Activated CD8-positive, alpha-beta T cell treated with anti-CD3 and anti-CD28 coated beads, Interleukin-2, amount 10 ng/mL, durations not matched to agents 7 days and 5 days (primary cell): ENCODE measurements at regions not wholly inside any gene's neighbourhood (a gene's known extent, or its start where the extent isn't known, plus 50 kb on each side); places are given as distances from the start of the nearest gene placed in this dataset.

Source experiments
- ATAC-seq: fragments of 150-1000 bp; cut with Tn5 transposase; one replicate; pipeline ENCODE4 v1.10.0; 2021; ENCODE audit warnings: moderate library complexity
- CTCF ChIA-PET: fragments of 350-600 bp; sonication (Branson Sonifier 250); formaldehyde crosslinking; loops from one replicate; lab custom pipeline; 2021; ENCODE audit warnings: antibody characterized with exemption; lab: Charles Lee
- POLR2A ChIA-PET: fragments of 350-600 bp; sonication (Branson Sonifier 250); formaldehyde crosslinking; loops from one replicate; lab custom pipeline; 2021; ENCODE audit warnings: antibody characterized with exemption; lab: Charles Lee
- DNase-seq: peaks from one replicate; pipeline ENCODE4 v3.0.0-alpha.2; 2020
- H3K27ac Mint-ChIP-seq: one replicate; pipeline ENCODE4 v1.8.0; 2021; ENCODE audit warnings: mild to moderate bottlenecking, mixed read lengths
- H3K27me3 Mint-ChIP-seq: one replicate; pipeline ENCODE4 v1.8.0; 2021; ENCODE audit warnings: low read depth, mixed read lengths
- H3K36me3 Mint-ChIP-seq: one replicate; pipeline ENCODE4 v1.8.0; 2021; ENCODE audit warnings: low read depth, mixed read lengths
- H3K4me1 Mint-ChIP-seq: one replicate; pipeline ENCODE4 v1.8.0; 2021; ENCODE audit warnings: low read depth, mixed read lengths
- H3K4me3 Mint-ChIP-seq: one replicate; pipeline ENCODE4 v1.8.0; 2021; ENCODE audit warnings: mild to moderate bottlenecking, mixed read lengths
- H3K9me3 Mint-ChIP-seq: one replicate; pipeline ENCODE4 v1.8.0; 2022; ENCODE audit warnings: mixed read lengths; ENCODE audit not compliant: insufficient read depth

GRCh38 chr9:12194731-12195130, 498.5 kb upstream of the TYRP1 start:
- H3K27me3 Mint-ChIP-seq, result no peaks in the 10 kb centered on the region
- DNase-seq (no peak), ATAC-seq (no peak)
- H3K9me3 Mint-ChIP-seq, result no peaks in the 10 kb centered on the region
- H3K4me3 Mint-ChIP-seq, result no peak overlapping the region
- no peaks in the 10 kb centered on the region for H3K36me3 Mint-ChIP-seq
- ChIA-PET CTCF (no interaction called here), POLR2A (no interaction called here)
- no peak overlapping the region for H3K27ac Mint-ChIP-seq
- no peaks in the 10 kb centered on the region for H3K4me1 Mint-ChIP-seq

- DNase-seq, result no peak
- POLR2A ChIA-PET, result no interaction called here
- Mint-ChIP-seq H3K4me3 (no peak overlapping the region), H3K27ac (no peak overlapping the region), H3K4me1 (no peaks in the 10 kb centered on the region), H3K9me3 (no peaks in the 10 kb centered on the region), H3K27me3 (no peaks in the 10 kb centered on the region), H3K36me3 (no peaks in the 10 kb centered on the region)
- ATAC-seq, result no peak
- CTCF ChIA-PET, result no interaction called here
These were observed 497.7 kb upstream of the TYRP1 start for GRCh38 chr9:12195456-12195855.

- no peak overlapping the region for H3K27ac Mint-ChIP-seq
- ATAC-seq (no peak), DNase-seq (no peak)
- no peaks in the 10 kb centered on the region for H3K36me3 Mint-ChIP-seq
- peaks cover 9% of the 10 kb centered on the region for H3K9me3 Mint-ChIP-seq
- ChIA-PET POLR2A (no interaction called here), CTCF (no interaction called here)
- H3K4me3 Mint-ChIP-seq, result no peak overlapping the region
- no peaks in the 10 kb centered on the region for H3K27me3 Mint-ChIP-seq
- H3K4me1 Mint-ChIP-seq, result no peaks in the 10 kb centered on the region
These were observed 488.7 kb upstream of the TYRP1 start for GRCh38 chr9:12204512-12204911.

GRCh38 chr9:12212860-12213259, 480.3 kb upstream of the TYRP1 start:
- ChIA-PET POLR2A (no interaction called here), CTCF (no interaction called here)
- Mint-ChIP-seq H3K4me1 (no peaks in the 10 kb centered on the region), H3K27me3 (no peaks in the 10 kb centered on the region), H3K4me3 (no peak overlapping the region), H3K36me3 (no peaks in the 10 kb centered on the region), H3K27ac (no peak overlapping the region), H3K9me3 (peaks cover 6% of the 10 kb centered on the region)
- ATAC-seq (no peak), DNase-seq (no peak)

GRCh38 chr9:12221470-12221869, 471.7 kb upstream of the TYRP1 start:
- ChIA-PET POLR2A (no interaction called here), CTCF (no interaction called here)
- Mint-ChIP-seq H3K4me3 (no peak overlapping the region), H3K9me3 (peaks cover 3% of the 10 kb centered on the region), H3K4me1 (no peaks in the 10 kb centered on the region), H3K27me3 (no peaks in the 10 kb centered on the region), H3K27ac (no peak overlapping the region), H3K36me3 (no peaks in the 10 kb centered on the region)
- no peak for ATAC-seq
- DNase-seq, result no peak

GRCh38 chr9:12224449-12224848, 468.7 kb upstream of the TYRP1 start:
- no peak overlapping the region for H3K27ac Mint-ChIP-seq
- H3K9me3 Mint-ChIP-seq, result peaks cover 3% of the 10 kb centered on the region
- DNase-seq (no peak), ATAC-seq (no peak)
- no peak overlapping the region for H3K4me3 Mint-ChIP-seq
- H3K4me1 Mint-ChIP-seq, result no peaks in the 10 kb centered on the region
- H3K36me3 Mint-ChIP-seq, result no peaks in the 10 kb centered on the region
- no peaks in the 10 kb centered on the region for H3K27me3 Mint-ChIP-seq
- POLR2A ChIA-PET, result no interaction called here
- CTCF ChIA-PET, result no interaction called here

GRCh38 chr9:12230708-12231107, 462.5 kb upstream of the TYRP1 start:
- ATAC-seq (no peak), DNase-seq (no peak)
- H3K4me3 Mint-ChIP-seq, result no peak overlapping the region
- no peak overlapping the region for H3K27ac Mint-ChIP-seq
- H3K27me3 Mint-ChIP-seq, result no peaks in the 10 kb centered on the region
- peaks cover 21% of the 10 kb centered on the region for H3K9me3 Mint-ChIP-seq
- CTCF ChIA-PET, result no interaction called here
- POLR2A ChIA-PET, result no interaction called here
- no peaks in the 10 kb centered on the region for H3K36me3 Mint-ChIP-seq
- no peaks in the 10 kb centered on the region for H3K4me1 Mint-ChIP-seq

- no peak for ATAC-seq
- H3K36me3 Mint-ChIP-seq, result no peaks in the 10 kb centered on the region
- peaks cover 27% of the 10 kb centered on the region for H3K9me3 Mint-ChIP-seq
- H3K4me1 Mint-ChIP-seq, result no peaks in the 10 kb centered on the region
- no peaks in the 10 kb centered on the region for H3K27me3 Mint-ChIP-seq
- CTCF ChIA-PET, result no interaction called here
- no peak overlapping the region for H3K27ac Mint-ChIP-seq
- no peak for DNase-seq
- no peak overlapping the region for H3K4me3 Mint-ChIP-seq
- POLR2A ChIA-PET, result no interaction called here
These were observed 461.4 kb upstream of the TYRP1 start for GRCh38 chr9:12231832-12232231.

- POLR2A ChIA-PET, result no interaction called here
- Mint-ChIP-seq H3K27ac (no peak overlapping the region), H3K4me3 (no peak overlapping the region), H3K4me1 (no peaks in the 10 kb centered on the region), H3K36me3 (no peaks in the 10 kb centered on the region), H3K9me3 (peaks cover 27% of the 10 kb centered on the region), H3K27me3 (no peaks in the 10 kb centered on the region)
- DNase-seq (no peak), ATAC-seq (no peak)
- CTCF ChIA-PET, result no interaction called here
These were observed 460.3 kb upstream of the TYRP1 start for GRCh38 chr9:12232836-12233235.

GRCh38 chr9:12253941-12254340, 439.2 kb upstream of the TYRP1 start:
- Mint-ChIP-seq H3K9me3 (peaks cover 55% of the 10 kb centered on the region), H3K27me3 (no peaks in the 10 kb centered on the region), H3K27ac (no peak overlapping the region), H3K36me3 (no peaks in the 10 kb centered on the region), H3K4me3 (no peak overlapping the region), H3K4me1 (no peaks in the 10 kb centered on the region)
- ATAC-seq (no peak), DNase-seq (no peak)
- POLR2A ChIA-PET, result no interaction called here
- CTCF ChIA-PET, result no interaction called here

GRCh38 chr9:12266758-12267157, 426.4 kb upstream of the TYRP1 start:
- H3K4me3 Mint-ChIP-seq, result no peak overlapping the region

GRCh38 chr9:12271421-12271891, 421.7 kb upstream of the TYRP1 start:
- DNase-seq, result no peak
- Mint-ChIP-seq H3K4me3 (no peak overlapping the region), H3K4me1 (no peaks in the 10 kb centered on the region), H3K27ac (no peak overlapping the region), H3K9me3 (peaks cover 24% of the 10 kb centered on the region), H3K36me3 (no peaks in the 10 kb centered on the region), H3K27me3 (no peaks in the 10 kb centered on the region)
- CTCF ChIA-PET, result no interaction called here
- POLR2A ChIA-PET, result no interaction called here
- no peak for ATAC-seq

More at GRCh38 chr9:12266758-12267157, 426.4 kb upstream of the TYRP1 start:
- no peaks in the 10 kb centered on the region for H3K27me3 Mint-ChIP-seq
- DNase-seq (no peak), ATAC-seq (no peak)
- POLR2A ChIA-PET, result no interaction called here
- H3K4me1 Mint-ChIP-seq, result no peaks in the 10 kb centered on the region
- H3K36me3 Mint-ChIP-seq, result no peaks in the 10 kb centered on the region
- peaks cover 19% of the 10 kb centered on the region for H3K9me3 Mint-ChIP-seq
- CTCF ChIA-PET, result no interaction called here
- no peak overlapping the region for H3K27ac Mint-ChIP-seq

- no peak overlapping the region for H3K27ac Mint-ChIP-seq
- no peaks in the 10 kb centered on the region for H3K27me3 Mint-ChIP-seq
- ChIA-PET CTCF (no interaction called here), POLR2A (no interaction called here)
- no peak for DNase-seq
- no peak overlapping the region for H3K4me3 Mint-ChIP-seq
- peaks cover 22% of the 10 kb centered on the region for H3K9me3 Mint-ChIP-seq
- no peaks in the 10 kb centered on the region for H3K4me1 Mint-ChIP-seq
- H3K36me3 Mint-ChIP-seq, result no peaks in the 10 kb centered on the region
- ATAC-seq, result no peak
These were observed 420.6 kb upstream of the TYRP1 start for GRCh38 chr9:12272471-12273120.
